ENCODE measurements at regions not wholly inside any gene's neighbourhood (a gene's known extent, or its start where the extent isn't known, plus 50 kb on each side); places are given as distances from the start of the nearest gene placed in this dataset.
"Not testable (repeated sequence)": the region's sequence is repeated elsewhere in the genome, so short reads cannot be mapped to it uniquely, and the experiment has no call there.

GRCh38 chr7:20546958-20547357, 68.5 kb upstream of the ABCB5 start:
- not testable (repeated sequence) for TF ChIP-seq CTCF, EP300 (IDR thresholded peaks at IDR 0.05)
